Gastroesophageal sphincter (tissue), 4 donors: ENCODE measurements at regions not wholly inside any gene's neighbourhood (a gene's known extent, or its start where the extent isn't known, plus 50 kb on each side); places are given as distances from the start of the nearest gene placed in this dataset.

Experiments
- ATAC-seq: fragments of 150-250 bp; one replicate; pipeline ENCODE4 v1.9.1; 2016; ENCODE audit warnings: mild to moderate bottlenecking, moderate library complexity
- H3K27ac ChIP-seq, 4 donors: fragments of 200-600 bp; sonication (generic) in 3 of 4; 1 replicate in 3 of 4; 2 replicates in 1 of 4; pipeline ENCODE4 v1.5.1; 2016 to 2019
- H3K27me3 ChIP-seq: fragments of 200-600 bp; sonication (generic); one replicate; pipeline ENCODE4 v1.5.1; 2019
- H3K36me3 ChIP-seq, 2 donors: fragments of 200-600 bp; sonication (generic); one replicate each; pipeline ENCODE4 v1.5.1; 2019; ENCODE audit warnings: control low read depth in 1 of 2
- H3K4me1 ChIP-seq, 3 donors: fragments of 200-600 bp; sonication (generic); 1 replicate in 2 of 3; 2 replicates in 1 of 3; pipeline ENCODE4 v1.5.1; 2016 to 2019; ENCODE audit warnings: control low read depth in 2 of 3
- H3K4me3 ChIP-seq, 2 donors: fragments of 200-600 bp; sonication (generic); one replicate each; pipeline ENCODE4 v1.5.1; 2019; ENCODE audit warnings: mild to moderate bottlenecking in 1 of 2, moderate library complexity in 1 of 2
- H3K9me3 ChIP-seq, 3 donors: fragments of 200-600 bp; sonication (generic); one replicate each; pipeline ENCODE4 v1.5.1; 2017 to 2019; ENCODE audit warnings: control low read depth in 2 of 3
- EP300 ChIP-seq: sonication (generic); formaldehyde crosslinking; IDR thresholded peaks from one replicate; pipeline ENCODE4 v1.6.1; 2017; ENCODE audit warnings: antibody characterized with exemption, mild to moderate bottlenecking
- POLR2A ChIP-seq, 2 donors: fragments of 450-650 bp; IDR thresholded peaks; one replicate each; pipeline ENCODE4 v1.6.1; 2017; ENCODE audit warnings: antibody characterized with exemption in 2 of 2, mild to moderate bottlenecking in 2 of 2, moderate library complexity in 1 of 2
- POLR2AphosphoS5 ChIP-seq: sonication (generic); formaldehyde crosslinking; IDR thresholded peaks from one replicate; pipeline ENCODE4 v1.6.1; 2017; ENCODE audit warnings: antibody characterized with exemption
- WGBS, 2 donors: methylation state at CpG; one replicate each; pipeline ENCODE4 v1.1.5; 2018; ENCODE audit warnings: low coverage in 1 of 2; 5-methylcytosine and 5-hydroxymethylcytosine counted together
- TF ChIP-seq, protein P1 (sequence below), 4 experiments: fragments of 200-600 bp in 2 of 4; fragments of 450-650 bp in 2 of 4; sonication (generic) in 1 of 4; IDR thresholded peaks; one replicate each; pipeline ENCODE4 v1.5.1; 2017 to 2019; ENCODE audit warnings: antibody characterized with exemption in 4 of 4, mild to moderate bottlenecking in 2 of 4, moderate library complexity in 2 of 4

DNA sequence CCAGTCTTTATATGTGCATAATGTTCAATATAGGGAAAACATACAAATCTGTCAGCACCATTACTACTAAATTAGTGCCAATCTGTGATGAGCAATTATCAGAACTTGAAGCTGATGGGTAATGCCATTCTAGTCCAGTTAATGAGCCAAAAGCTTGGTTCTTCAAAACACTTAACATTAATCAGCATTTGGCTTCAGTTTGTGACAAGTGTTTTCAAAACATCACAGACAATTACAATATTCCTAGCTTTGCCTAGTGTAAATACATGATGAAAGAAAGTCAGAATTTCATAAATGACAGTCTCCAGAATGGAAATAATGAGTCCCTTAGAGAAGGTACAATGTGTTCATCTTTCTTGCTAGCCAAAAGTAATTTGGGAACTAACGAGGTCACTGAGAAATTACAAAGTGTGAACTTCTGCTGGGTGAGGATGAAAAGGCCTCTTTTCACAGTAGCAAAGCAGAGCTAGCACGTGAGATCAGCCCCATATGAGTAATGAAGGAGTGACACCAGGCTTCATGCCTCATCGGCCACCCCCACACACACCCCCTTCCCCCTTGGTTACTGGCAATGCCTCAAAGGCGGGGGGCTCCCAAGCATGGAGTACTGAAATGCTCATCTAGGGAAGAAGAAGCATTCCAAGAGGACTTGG is 180.6 kb upstream of the EEA1 start:
- Histone ChIP-seq H3K4me1 (peaks cover 10 to 70% (median 14%) of the 10 kb centered on the region in 3 donors), H3K4me3 (no peak overlapping the region), H3K27me3 (no peaks in the 10 kb centered on the region), H3K36me3 (no peaks in the 10 kb centered on the region), H3K27ac (peak overlapping the region; percentile 70 to 77 (median 76)), H3K9me3 (no peaks in the 10 kb centered on the region)
- ATAC-seq: peak; percentile 43
- TF ChIP-seq EP300 (peak; percentile 34), POLR2A (IDR thresholded peaks at IDR 0.05) (no peak), POLR2AphosphoS5 (peak; percentile 80)
- TF ChIP-seq, protein P1, sequence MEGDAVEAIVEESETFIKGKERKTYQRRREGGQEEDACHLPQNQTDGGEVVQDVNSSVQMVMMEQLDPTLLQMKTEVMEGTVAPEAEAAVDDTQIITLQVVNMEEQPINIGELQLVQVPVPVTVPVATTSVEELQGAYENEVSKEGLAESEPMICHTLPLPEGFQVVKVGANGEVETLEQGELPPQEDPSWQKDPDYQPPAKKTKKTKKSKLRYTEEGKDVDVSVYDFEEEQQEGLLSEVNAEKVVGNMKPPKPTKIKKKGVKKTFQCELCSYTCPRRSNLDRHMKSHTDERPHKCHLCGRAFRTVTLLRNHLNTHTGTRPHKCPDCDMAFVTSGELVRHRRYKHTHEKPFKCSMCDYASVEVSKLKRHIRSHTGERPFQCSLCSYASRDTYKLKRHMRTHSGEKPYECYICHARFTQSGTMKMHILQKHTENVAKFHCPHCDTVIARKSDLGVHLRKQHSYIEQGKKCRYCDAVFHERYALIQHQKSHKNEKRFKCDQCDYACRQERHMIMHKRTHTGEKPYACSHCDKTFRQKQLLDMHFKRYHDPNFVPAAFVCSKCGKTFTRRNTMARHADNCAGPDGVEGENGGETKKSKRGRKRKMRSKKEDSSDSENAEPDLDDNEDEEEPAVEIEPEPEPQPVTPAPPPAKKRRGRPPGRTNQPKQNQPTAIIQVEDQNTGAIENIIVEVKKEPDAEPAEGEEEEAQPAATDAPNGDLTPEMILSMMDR (IDR thresholded peaks at IDR 0.05): no peak
- WGBS, 2 donors: 10 to 33% methylated on average over 2 to 3 of the region's 4 CpGs

DNA sequence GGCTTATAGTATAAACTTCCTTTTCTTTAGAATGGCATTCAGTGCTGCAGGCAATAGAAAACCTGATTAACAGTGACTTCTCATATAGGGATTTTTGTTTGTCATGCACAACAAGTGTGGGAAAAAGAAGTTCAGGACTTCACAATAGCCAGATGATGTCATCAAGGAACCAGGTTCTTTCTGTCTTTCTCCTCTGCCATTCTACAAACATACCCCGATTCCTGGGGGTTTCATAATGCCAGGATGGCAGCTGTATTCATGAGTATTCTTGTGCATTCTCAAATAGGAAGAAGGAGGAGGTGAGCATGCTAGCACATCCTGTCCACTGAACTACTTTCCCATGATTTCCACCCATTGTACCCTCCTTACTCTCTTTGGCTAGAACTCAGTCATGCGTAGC is 182.7 kb upstream of the EEA1 start:
- no peaks in the 10 kb centered on the region for H3K36me3 ChIP-seq
- peaks cover 15 to 84% (median 21%) of the 10 kb centered on the region in 3 donors for H3K4me1 ChIP-seq
- peak overlapping the region in 1 of 4 donors; percentile 25 for H3K27ac ChIP-seq
- TF ChIP-seq, protein P1 (IDR thresholded peaks at IDR 0.05): no peak
- TF ChIP-seq EP300: no peak
- TF ChIP-seq POLR2A (IDR thresholded peaks at IDR 0.05): no peak
- TF ChIP-seq POLR2AphosphoS5: no peak
- H3K4me3 ChIP-seq: no peak overlapping the region
- 90 to 92% methylated on average over 1 to 2 of the region's 2 CpGs for WGBS, 2 donors
- no peak for ATAC-seq
- no peaks in the 10 kb centered on the region for H3K9me3 ChIP-seq
- H3K27me3 ChIP-seq: no peaks in the 10 kb centered on the region

DNA sequence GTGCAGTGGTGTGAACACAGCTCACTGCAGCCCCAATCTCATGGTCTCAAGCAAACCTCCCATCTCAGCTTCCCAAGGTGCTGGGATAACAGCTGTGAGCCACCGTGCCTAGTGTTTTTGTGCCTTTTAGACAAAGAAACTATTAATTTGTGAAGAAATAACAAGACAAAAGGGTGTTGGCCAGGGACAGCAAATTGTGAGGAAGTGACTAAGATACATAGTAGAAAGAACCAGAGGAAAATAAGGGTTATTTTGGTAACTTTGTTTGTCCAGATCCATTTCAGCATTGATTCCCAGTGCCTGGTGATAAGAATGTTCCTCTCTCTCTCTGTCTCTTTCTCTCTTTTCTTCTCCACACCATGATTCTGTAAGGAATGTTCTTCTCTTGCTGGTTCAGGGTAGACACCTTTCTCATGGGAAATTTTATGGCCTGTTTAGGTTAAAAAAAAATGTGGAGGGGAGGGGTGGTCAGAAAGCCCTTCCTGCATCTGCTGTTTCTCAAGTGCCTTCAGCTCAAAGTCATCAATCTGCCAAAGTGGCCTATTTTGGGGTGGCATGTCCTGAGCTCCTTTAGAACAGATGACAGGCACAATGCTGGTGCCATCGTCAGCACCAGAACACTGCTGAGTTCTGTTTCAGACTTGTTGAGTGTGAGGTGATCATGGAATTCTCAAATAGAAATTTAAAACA is 184.4 kb upstream of the EEA1 start:
- 53 to 83% methylated on average over 1 to 2 of the region's 2 CpGs for WGBS, 2 donors
- peak overlapping the region in 3 of 4 donors; percentile 8 to 69 (median 67) for H3K27ac ChIP-seq
- no peak for ATAC-seq

DNA sequence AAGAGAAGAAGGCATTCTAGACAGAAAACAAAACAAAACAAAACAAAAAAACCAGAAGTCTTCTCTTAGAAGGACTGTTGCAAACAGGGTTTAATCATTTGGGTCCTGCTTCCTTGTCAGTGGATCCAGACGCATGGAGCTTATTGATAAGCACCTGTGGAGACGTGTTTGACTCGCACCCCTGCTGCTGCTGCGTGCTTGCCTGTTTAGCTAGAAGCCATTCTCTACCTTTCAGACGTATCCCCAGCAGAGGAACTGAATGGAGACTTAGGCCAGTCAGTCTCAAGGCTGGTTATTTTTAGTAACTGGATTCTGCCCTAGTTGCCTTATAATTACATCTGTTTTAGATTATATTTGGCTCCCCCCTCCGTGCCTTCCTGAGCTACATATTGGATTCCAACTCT is 186.1 kb upstream of the EEA1 start:
- Histone ChIP-seq H3K27ac (peak overlapping the region in 3 of 4 donors; percentile 21 to 73 (median 67)), H3K4me1 (peaks cover 7 to 50% (median 7%) of the 10 kb centered on the region in 3 donors), H3K36me3 (no peaks in the 10 kb centered on the region), H3K27me3 (no peaks in the 10 kb centered on the region), H3K9me3 (no peaks in the 10 kb centered on the region), H3K4me3 (no peak overlapping the region)
- WGBS, 2 donors: 40 to 55% methylated on average over 4 to 5 of the region's 6 CpGs
- peak; percentile 44 for ATAC-seq
- TF ChIP-seq EP300: no peak
- TF ChIP-seq POLR2AphosphoS5: no peak
- no peak for TF ChIP-seq POLR2A (IDR thresholded peaks at IDR 0.05)
- TF ChIP-seq, protein P1 (IDR thresholded peaks at IDR 0.05): no peak

More for the DNA sequence above, 184.4 kb upstream of the EEA1 start:
- Histone ChIP-seq H3K36me3 (no peaks in the 10 kb centered on the region), H3K4me1 (peaks cover 13 to 67% (median 15%) of the 10 kb centered on the region in 3 donors), H3K9me3 (no peaks in the 10 kb centered on the region), H3K27me3 (no peaks in the 10 kb centered on the region), H3K4me3 (no peak overlapping the region)
- TF ChIP-seq, protein P1 (IDR thresholded peaks at IDR 0.05): no peak
- TF ChIP-seq POLR2AphosphoS5 (no peak), EP300 (no peak), POLR2A (IDR thresholded peaks at IDR 0.05) (no peak)
